Esophagus muscularis mucosa (tissue), 4 donors: ENCODE measurements at regions not wholly inside any gene's neighbourhood (a gene's known extent, or its start where the extent isn't known, plus 50 kb on each side); places are given as distances from the start of the nearest gene placed in this dataset.

Experiments used
- EP300 ChIP-seq: sonication (generic); formaldehyde crosslinking; IDR thresholded peaks from one replicate; pipeline ENCODE4 v1.6.1; 2017; ENCODE audit warnings: antibody characterized with exemption
- POLR2A ChIP-seq: fragments of 450-650 bp; IDR thresholded peaks from one replicate; pipeline ENCODE4 v1.6.1; 2017; ENCODE audit warnings: antibody characterized with exemption, moderate library complexity, mild to moderate bottlenecking, low read depth
- POLR2AphosphoS5 ChIP-seq, 2 donors: sonication (generic); formaldehyde crosslinking; IDR thresholded peaks; one replicate each; pipeline ENCODE4 v1.6.1; 2017; ENCODE audit warnings: antibody characterized with exemption in 2 of 2
- TF ChIP-seq, protein P1 (sequence below), 3 experiments: fragments of 200-600 bp in 2 of 3; fragments of 450-650 bp in 1 of 3; sonication (generic) in 2 of 3; IDR thresholded peaks; one replicate each; pipeline ENCODE4 v1.5.1; 2017 to 2019; ENCODE audit warnings: antibody characterized with exemption in 3 of 3, mild to moderate bottlenecking in 2 of 3, moderate library complexity in 1 of 3

DNA sequence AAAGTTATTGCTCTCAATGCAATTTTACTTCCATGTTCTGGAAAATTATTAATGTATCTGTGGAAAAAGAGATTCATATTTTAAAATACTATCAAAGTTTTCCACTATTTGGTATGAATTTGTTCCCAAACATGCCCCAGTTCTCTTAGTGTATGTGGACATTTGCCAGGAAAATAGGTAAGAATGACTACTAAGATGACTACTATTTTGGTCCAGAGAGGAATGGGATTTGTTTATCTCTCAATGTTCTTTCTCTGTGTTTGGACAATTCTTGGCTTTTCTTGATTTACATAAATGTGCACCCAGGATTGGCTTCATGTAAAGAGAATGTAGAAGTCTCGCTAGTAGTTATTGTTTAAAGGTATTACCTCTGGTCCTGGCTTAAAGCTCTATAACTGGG lies 60.3 kb upstream of the POT1 start:
- TF ChIP-seq, protein P1, sequence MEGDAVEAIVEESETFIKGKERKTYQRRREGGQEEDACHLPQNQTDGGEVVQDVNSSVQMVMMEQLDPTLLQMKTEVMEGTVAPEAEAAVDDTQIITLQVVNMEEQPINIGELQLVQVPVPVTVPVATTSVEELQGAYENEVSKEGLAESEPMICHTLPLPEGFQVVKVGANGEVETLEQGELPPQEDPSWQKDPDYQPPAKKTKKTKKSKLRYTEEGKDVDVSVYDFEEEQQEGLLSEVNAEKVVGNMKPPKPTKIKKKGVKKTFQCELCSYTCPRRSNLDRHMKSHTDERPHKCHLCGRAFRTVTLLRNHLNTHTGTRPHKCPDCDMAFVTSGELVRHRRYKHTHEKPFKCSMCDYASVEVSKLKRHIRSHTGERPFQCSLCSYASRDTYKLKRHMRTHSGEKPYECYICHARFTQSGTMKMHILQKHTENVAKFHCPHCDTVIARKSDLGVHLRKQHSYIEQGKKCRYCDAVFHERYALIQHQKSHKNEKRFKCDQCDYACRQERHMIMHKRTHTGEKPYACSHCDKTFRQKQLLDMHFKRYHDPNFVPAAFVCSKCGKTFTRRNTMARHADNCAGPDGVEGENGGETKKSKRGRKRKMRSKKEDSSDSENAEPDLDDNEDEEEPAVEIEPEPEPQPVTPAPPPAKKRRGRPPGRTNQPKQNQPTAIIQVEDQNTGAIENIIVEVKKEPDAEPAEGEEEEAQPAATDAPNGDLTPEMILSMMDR (IDR thresholded peaks at IDR 0.05): no peak
- TF ChIP-seq POLR2A: no peak
- TF ChIP-seq POLR2AphosphoS5 (IDR thresholded peaks at IDR 0.05): no peak
- no peak for TF ChIP-seq EP300
